ENCODE measurements at regions not wholly inside any gene's neighbourhood (a gene's known extent, or its start where the extent isn't known, plus 50 kb on each side); places are given as distances from the start of the nearest gene placed in this dataset.

DNA sequence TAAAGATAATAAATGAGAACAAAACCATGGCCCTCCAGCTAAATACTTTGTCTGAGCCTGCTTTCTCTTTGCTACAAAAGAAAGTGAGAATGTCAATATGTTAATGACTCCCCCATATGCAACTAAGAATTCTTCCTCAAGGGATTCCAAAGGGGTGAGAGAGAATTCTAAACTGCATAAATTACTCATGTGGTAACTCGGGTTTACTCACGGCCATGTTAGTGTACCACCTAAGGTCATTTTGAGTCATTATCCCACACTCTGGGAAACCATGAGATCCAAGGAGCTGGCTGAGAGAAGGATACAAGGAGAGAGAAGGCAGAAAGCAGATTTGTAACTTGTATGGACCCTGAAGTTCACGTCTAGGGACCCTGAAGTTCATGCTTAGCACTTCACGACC lies 190.3 kb downstream of the DHX15 start:
- Histone ChIP-seq H3K4me1 (replicated peaks in 1 of 2; ENCODE audit: control insufficient read depth in 2 of 2, insufficient read depth in 2 of 2, low read length in 2 of 2) (no peaks in the 10 kb centered on the region), H3K27ac (ENCODE audit: extremely low read depth, low read depth, low read length) (no peak overlapping the region), H3K27me3 (ENCODE audit: control insufficient read depth in 2 of 2, insufficient read depth in 2 of 2, low read length in 2 of 2) (no peaks in the 10 kb centered on the region), H3K9me1 (ENCODE audit: control insufficient read depth, insufficient read depth, low read length) (no peaks in the 10 kb centered on the region), H2AFZ (ENCODE audit: low read depth, low read length) (no peak overlapping the region), H3K79me2 (ENCODE audit: control insufficient read depth, insufficient read depth, low read length) (no peaks in the 10 kb centered on the region), H3K9me3 (replicated peaks; ENCODE audit: control insufficient read depth, insufficient read depth, low read depth, low read length) (no peaks in the 10 kb centered on the region), H3K9ac (ENCODE audit: insufficient read depth in 1 of 2, low read depth in 2 of 2, low read length in 2 of 2) (no peak overlapping the region), H3K4me2 (ENCODE audit: insufficient read depth, low read length) (no peak overlapping the region), H3K36me3 (ENCODE audit: control insufficient read depth, insufficient read depth, low read length) (no peaks in the 10 kb centered on the region), H4K20me1 (replicated peaks; ENCODE audit: control insufficient read depth, insufficient read depth, low read length) (no peaks in the 10 kb centered on the region), H3K4me3 (no peak overlapping the region)
- BruUV-seq (replicated peaks), result no TSS peak
- FAIRE-seq (no peak), ATAC-seq (no peak), DNase-seq (ENCODE audit: extremely low read depth in 1 of 4, low spot score in 3 of 4) (no peak)
- CTCF ChIA-PET (ENCODE audit: low intra/inter-chr PET ratio), result no interaction called here
- in situ Hi-C loops (cut with MboI) (no loop called here), intact Hi-C loops (cut with micrococcal nuclease) (no loop called here)
- POLR2A ChIA-PET, result interaction anchor here (0.6 to 1.2 kb wide), 2 partner anchors 21 to 54 kb away, joined by 3 read pairs; no protein-coding TSS in a partner anchor
- 0% methylated on average over 4 of the region's 4 CpGs for WGBS (ENCODE audit: insufficient coverage, low coverage, missing lambda C conversion rate)
- TF ChIP-seq TCF7L2 (IDR thresholded peaks at IDR 0.05; ENCODE audit: low read depth, low read length) (no peak), GABPB2 (CRISPR knock-in tag; conservative IDR thresholded peaks at IDR 0.05) (no peak), BDP1 (IDR thresholded peaks at IDR 0.05; ENCODE audit: insufficient read depth, insufficient read length) (no peak), ZNF41 (CRISPR knock-in tag; conservative IDR thresholded peaks at IDR 0.05) (no peak), CXXC5 (CRISPR knock-in tag; IDR thresholded peaks at IDR 0.05) (no peak), BACH1 (tag; IDR thresholded peaks at IDR 0.05) (no peak), TSC22D4 (tag; IDR thresholded peaks at IDR 0.05) (no peak), ETS2 (tag; IDR thresholded peaks at IDR 0.05; ENCODE audit: borderline replicate concordance, poor library complexity, severe bottlenecking) (no peak)
- TF ChIP-seq, protein P1, sequence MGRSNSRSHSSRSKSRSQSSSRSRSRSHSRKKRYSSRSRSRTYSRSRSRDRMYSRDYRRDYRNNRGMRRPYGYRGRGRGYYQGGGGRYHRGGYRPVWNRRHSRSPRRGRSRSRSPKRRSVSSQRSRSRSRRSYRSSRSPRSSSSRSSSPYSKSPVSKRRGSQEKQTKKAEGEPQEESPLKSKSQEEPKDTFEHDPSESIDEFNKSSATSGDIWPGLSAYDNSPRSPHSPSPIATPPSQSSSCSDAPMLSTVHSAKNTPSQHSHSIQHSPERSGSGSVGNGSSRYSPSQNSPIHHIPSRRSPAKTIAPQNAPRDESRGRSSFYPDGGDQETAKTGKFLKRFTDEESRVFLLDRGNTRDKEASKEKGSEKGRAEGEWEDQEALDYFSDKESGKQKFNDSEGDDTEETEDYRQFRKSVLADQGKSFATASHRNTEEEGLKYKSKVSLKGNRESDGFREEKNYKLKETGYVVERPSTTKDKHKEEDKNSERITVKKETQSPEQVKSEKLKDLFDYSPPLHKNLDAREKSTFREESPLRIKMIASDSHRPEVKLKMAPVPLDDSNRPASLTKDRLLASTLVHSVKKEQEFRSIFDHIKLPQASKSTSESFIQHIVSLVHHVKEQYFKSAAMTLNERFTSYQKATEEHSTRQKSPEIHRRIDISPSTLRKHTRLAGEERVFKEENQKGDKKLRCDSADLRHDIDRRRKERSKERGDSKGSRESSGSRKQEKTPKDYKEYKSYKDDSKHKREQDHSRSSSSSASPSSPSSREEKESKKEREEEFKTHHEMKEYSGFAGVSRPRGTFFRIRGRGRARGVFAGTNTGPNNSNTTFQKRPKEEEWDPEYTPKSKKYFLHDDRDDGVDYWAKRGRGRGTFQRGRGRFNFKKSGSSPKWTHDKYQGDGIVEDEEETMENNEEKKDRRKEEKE (IDR thresholded peaks at IDR 0.05; ENCODE audit: borderline replicate concordance in 1 of 2, control insufficient read depth in 1 of 2, low read depth in 2 of 2, low read length in 1 of 2), result no peak
- TF ChIP-seq, protein P2, sequence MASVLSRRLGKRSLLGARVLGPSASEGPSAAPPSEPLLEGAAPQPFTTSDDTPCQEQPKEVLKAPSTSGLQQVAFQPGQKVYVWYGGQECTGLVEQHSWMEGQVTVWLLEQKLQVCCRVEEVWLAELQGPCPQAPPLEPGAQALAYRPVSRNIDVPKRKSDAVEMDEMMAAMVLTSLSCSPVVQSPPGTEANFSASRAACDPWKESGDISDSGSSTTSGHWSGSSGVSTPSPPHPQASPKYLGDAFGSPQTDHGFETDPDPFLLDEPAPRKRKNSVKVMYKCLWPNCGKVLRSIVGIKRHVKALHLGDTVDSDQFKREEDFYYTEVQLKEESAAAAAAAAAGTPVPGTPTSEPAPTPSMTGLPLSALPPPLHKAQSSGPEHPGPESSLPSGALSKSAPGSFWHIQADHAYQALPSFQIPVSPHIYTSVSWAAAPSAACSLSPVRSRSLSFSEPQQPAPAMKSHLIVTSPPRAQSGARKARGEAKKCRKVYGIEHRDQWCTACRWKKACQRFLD (CRISPR knock-in tag; IDR thresholded peaks at IDR 0.05), result no peak
- TF ChIP-seq, protein P3, sequence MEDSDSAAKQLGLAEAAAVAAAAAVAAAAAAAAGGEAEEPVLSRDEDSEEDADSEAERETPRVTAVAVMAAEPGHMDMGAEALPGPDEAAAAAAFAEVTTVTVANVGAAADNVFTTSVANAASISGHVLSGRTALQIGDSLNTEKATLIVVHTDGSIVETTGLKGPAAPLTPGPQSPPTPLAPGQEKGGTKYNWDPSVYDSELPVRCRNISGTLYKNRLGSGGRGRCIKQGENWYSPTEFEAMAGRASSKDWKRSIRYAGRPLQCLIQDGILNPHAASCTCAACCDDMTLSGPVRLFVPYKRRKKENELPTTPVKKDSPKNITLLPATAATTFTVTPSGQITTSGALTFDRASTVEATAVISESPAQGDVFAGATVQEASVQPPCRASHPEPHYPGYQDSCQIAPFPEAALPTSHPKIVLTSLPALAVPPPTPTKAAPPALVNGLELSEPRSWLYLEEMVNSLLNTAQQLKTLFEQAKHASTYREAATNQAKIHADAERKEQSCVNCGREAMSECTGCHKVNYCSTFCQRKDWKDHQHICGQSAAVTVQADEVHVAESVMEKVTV (CRISPR knock-in tag; IDR thresholded peaks at IDR 0.05), result no peak
